Neural cell (in vitro differentiated cells): ENCODE measurements at regions not wholly inside any gene's neighbourhood (a gene's known extent, or its start where the extent isn't known, plus 50 kb on each side); places are given as distances from the start of the nearest gene placed in this dataset.

Experiments used
- CTCF ChIP-seq: fragments of 450-650 bp; IDR thresholded peaks from 2 replicates; pipeline ENCODE4 v1.5.1; 2014; ENCODE audit warnings: antibody characterized with exemption, mild to moderate bottlenecking, moderate library complexity; ENCODE audit not compliant: poor library complexity, severe bottlenecking
- EP300 ChIP-seq: fragments of 450-650 bp; conservative IDR thresholded peaks from 2 replicates; pipeline ENCODE4 v1.6.1; 2014; ENCODE audit warnings: antibody characterized with exemption, mild to moderate bottlenecking, moderate library complexity; ENCODE audit not compliant: poor library complexity, severe bottlenecking
- EZH2 ChIP-seq: fragments of 200-600, 300-800 bp; shearing (Covaris generic), sonication (generic); IDR thresholded peaks from 2 replicates; pipeline ENCODE4 v1.6.1; 2014; ENCODE audit warnings: antibody characterized with exemption, low read length, borderline replicate concordance, mild to moderate bottlenecking; ENCODE audit not compliant: insufficient read depth, poor library complexity, severe bottlenecking
- RAD21 ChIP-seq: fragments of 450-650 bp; conservative IDR thresholded peaks from 2 replicates; pipeline ENCODE4 v1.6.1; 2014; ENCODE audit warnings: antibody characterized with exemption, mild to moderate bottlenecking, moderate library complexity
- TF ChIP-seq, protein P1 (sequence below): IDR thresholded peaks from 2 replicates; pipeline ENCODE4 v1.6.1; 2012; ENCODE audit warnings: borderline replicate concordance

GRCh38 chr9:728535-728934, 113.0 kb upstream of the DMRT1 start:
- TF ChIP-seq CTCF: no peak
- no peak for TF ChIP-seq EZH2
- no peak for TF ChIP-seq RAD21
- TF ChIP-seq, protein P1, sequence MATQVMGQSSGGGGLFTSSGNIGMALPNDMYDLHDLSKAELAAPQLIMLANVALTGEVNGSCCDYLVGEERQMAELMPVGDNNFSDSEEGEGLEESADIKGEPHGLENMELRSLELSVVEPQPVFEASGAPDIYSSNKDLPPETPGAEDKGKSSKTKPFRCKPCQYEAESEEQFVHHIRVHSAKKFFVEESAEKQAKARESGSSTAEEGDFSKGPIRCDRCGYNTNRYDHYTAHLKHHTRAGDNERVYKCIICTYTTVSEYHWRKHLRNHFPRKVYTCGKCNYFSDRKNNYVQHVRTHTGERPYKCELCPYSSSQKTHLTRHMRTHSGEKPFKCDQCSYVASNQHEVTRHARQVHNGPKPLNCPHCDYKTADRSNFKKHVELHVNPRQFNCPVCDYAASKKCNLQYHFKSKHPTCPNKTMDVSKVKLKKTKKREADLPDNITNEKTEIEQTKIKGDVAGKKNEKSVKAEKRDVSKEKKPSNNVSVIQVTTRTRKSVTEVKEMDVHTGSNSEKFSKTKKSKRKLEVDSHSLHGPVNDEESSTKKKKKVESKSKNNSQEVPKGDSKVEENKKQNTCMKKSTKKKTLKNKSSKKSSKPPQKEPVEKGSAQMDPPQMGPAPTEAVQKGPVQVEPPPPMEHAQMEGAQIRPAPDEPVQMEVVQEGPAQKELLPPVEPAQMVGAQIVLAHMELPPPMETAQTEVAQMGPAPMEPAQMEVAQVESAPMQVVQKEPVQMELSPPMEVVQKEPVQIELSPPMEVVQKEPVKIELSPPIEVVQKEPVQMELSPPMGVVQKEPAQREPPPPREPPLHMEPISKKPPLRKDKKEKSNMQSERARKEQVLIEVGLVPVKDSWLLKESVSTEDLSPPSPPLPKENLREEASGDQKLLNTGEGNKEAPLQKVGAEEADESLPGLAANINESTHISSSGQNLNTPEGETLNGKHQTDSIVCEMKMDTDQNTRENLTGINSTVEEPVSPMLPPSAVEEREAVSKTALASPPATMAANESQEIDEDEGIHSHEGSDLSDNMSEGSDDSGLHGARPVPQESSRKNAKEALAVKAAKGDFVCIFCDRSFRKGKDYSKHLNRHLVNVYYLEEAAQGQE: no peak
- TF ChIP-seq EP300: no peak
